T-helper 2 cell treated with Interferon-gamma antibody and Interleukin-4, amounts not matched to agents 5 μg/mL and 100 μg/mL, for 36 hours (primary cell): ENCODE measurements at regions not wholly inside any gene's neighbourhood (a gene's known extent, or its start where the extent isn't known, plus 50 kb on each side); places are given as distances from the start of the nearest gene placed in this dataset.

Source experiments
- DNase-seq: peaks from one replicate; pipeline ENCODE4 v3.0.0; 2021; ENCODE audit warnings: low spot score
- H3K27ac Mint-ChIP-seq: one replicate; pipeline ENCODE4 v1.8.0; 2021; ENCODE audit warnings: mild to moderate bottlenecking, mixed read lengths
- H3K27me3 Mint-ChIP-seq: one replicate; pipeline ENCODE4 v1.8.0; 2021; ENCODE audit warnings: low read depth, mixed read lengths
- H3K36me3 Mint-ChIP-seq: one replicate; pipeline ENCODE4 v1.8.0; 2021; ENCODE audit warnings: low read depth, mixed read lengths
- H3K4me1 Mint-ChIP-seq: one replicate; pipeline ENCODE4 v1.8.0; 2021; ENCODE audit warnings: low read depth, mixed read lengths
- H3K4me3 Mint-ChIP-seq: one replicate; pipeline ENCODE4 v1.8.0; 2022; ENCODE audit warnings: mild to moderate bottlenecking, moderate library complexity, mixed read lengths
- H3K9me3 Mint-ChIP-seq: one replicate; pipeline ENCODE4 v1.8.0; 2021; ENCODE audit warnings: mixed read lengths

DNA sequence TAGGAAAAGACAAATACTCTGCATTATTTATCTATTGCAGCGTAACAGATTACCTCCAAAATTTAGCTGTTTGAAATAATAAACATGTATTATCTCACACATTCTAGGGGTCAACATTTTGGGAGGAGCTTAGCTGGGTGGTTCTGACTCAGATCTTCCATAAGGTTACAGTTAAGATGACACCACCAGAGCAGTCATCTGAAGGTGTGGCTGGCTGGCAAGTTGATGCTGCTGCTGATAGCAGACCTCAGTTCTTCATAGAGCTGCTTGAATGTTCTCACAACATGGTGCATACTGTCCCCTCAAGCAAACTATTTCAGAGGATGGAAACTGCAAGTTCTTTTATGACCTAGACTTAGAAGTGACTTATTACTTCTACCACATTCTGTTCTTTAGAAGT is 146.3 kb upstream of the FSTL4 start:
- Mint-ChIP-seq H3K36me3 (no peaks in the 10 kb centered on the region), H3K27ac (no peak overlapping the region), H3K4me3 (no peak overlapping the region), H3K4me1 (peaks cover 3% of the 10 kb centered on the region), H3K9me3 (no peaks in the 10 kb centered on the region), H3K27me3 (peaks cover 14% of the 10 kb centered on the region)
- DNase-seq, result peak; percentile 19

DNA sequence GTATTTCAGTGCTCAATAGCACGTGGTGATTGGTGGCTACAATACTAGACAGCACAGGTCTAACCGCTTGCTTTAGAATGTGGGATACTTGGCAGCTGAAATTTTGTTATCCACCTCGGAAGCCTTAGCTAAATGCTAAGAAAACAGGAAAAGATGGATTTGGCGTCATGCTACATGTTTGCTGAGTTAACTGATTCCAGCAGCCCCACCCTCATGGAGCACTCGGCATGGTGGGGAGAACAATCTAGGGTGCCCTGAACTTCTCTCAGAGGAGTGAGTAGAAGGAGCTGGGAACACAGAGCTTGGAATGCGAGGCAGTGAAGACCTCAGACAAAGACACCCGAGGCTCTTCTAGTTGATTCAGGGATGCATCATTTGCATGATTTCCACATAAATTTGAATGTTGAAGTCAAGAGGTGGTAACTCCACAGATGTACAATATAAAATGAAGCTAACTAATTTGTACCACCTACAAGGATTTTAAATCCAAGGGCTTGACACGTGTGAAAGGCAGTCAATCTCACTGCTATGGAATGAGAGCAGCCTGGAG is 145.1 kb upstream of the FSTL4 start:
- Mint-ChIP-seq H3K27me3 (peaks cover 14% of the 10 kb centered on the region), H3K36me3 (no peaks in the 10 kb centered on the region), H3K4me3 (no peak overlapping the region), H3K27ac (no peak overlapping the region), H3K4me1 (peaks cover 3% of the 10 kb centered on the region), H3K9me3 (no peaks in the 10 kb centered on the region)
- no peak for DNase-seq

DNA sequence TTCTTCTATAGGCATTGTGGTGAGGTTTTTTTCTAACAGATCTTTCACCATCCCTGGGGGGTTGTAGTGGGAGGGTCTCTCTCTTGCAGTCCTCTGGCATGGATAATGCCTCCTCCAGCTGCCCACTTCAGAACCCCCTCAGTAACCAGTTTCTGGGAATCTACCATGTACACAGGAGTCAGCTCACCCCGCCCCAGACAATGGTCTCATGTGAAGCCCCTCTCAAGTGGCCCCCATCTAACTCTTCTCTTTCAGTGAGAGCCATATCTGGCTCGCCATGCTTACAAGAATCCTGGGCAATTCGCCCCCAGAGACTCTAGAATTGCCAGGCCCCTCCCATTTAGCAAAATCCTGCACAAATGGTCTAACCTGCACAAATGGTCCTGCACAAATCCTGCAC is 144.4 kb upstream of the FSTL4 start:
- peaks cover 3% of the 10 kb centered on the region for H3K4me1 Mint-ChIP-seq
- H3K36me3 Mint-ChIP-seq, result no peaks in the 10 kb centered on the region
- peaks cover 14% of the 10 kb centered on the region for H3K27me3 Mint-ChIP-seq
- no peak overlapping the region for H3K27ac Mint-ChIP-seq
- no peak for DNase-seq
- no peaks in the 10 kb centered on the region for H3K9me3 Mint-ChIP-seq
- no peak overlapping the region for H3K4me3 Mint-ChIP-seq

DNA sequence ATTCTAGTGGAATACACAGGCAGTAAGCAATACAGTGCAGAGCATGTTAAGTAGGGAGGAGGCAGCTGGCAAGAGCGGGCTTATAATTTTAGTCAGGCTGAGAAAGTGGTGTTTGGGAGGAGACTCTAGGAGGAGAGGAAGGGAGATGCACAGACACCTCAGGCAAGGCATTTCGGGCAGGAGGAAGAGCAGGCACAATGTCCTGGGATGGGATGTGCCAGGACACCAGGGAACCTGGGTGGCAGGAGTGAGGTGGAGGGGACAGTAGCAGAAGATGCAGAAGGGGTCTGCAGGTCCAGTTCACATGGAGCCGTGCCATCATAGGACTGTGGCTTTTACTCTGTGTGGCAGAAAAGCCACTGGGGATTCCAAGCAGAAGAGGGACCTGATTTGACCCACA is 143.7 kb upstream of the FSTL4 start:
- Mint-ChIP-seq H3K4me3 (no peak overlapping the region), H3K27ac (no peak overlapping the region), H3K9me3 (no peaks in the 10 kb centered on the region), H3K4me1 (peaks cover 3% of the 10 kb centered on the region), H3K27me3 (peaks cover 14% of the 10 kb centered on the region), H3K36me3 (no peaks in the 10 kb centered on the region)
- DNase-seq, result no peak

DNA sequence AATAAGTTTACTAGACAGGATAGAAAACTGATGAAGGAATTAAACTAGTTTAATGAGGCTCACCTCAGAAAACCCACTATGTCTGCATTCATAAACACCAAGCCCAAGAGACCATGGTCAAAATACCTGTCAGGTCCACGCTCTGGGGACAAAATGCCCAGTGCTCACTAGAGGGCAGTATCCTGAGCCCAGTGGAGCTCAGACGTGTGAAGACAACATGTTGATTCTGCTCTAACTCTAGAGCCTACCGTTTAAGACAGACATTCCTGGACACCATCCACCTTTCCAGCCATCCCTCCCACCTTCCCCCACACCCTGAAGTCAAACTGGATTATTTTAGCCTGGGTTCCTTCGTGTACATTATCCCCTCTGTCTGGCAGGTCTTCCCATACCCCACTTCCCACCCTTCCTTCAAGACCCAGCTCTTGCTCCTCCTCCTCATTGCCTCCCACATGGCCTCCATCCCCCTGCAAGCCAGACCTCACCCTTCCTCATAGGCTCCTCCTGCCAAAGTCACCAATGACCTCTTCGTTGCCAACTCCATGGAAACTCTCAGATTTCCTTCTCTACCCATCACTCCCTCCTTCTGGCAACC is 142.3 kb upstream of the FSTL4 start:
- no peak overlapping the region for H3K27ac Mint-ChIP-seq
- H3K4me3 Mint-ChIP-seq, result no peak overlapping the region
- no peaks in the 10 kb centered on the region for H3K9me3 Mint-ChIP-seq
- peaks cover 14% of the 10 kb centered on the region for H3K27me3 Mint-ChIP-seq
- no peaks in the 10 kb centered on the region for H3K36me3 Mint-ChIP-seq
- peak; percentile 7 for DNase-seq
- H3K4me1 Mint-ChIP-seq, result peaks cover 3% of the 10 kb centered on the region

DNA sequence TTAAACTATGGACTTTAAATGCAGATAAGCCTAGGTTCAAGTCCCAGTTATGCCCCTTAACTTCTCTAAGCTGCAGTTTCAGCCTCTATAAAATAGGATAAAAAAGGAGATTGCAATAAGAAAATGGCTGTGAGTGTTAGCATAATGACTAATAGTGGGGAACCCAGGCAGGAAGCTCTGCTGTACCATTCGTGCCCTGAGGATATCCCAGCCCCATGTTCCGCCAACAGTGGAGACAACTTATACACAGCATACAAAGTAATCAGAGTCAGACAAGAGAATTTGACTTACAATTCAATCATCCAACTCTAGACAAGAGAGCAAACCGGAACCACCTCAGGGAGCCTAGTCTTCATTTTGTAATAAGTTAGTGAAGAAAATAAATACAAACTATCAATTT is 141.5 kb upstream of the FSTL4 start:
- H3K27me3 Mint-ChIP-seq, result peaks cover 14% of the 10 kb centered on the region
- no peaks in the 10 kb centered on the region for H3K9me3 Mint-ChIP-seq
- peaks cover 2% of the 10 kb centered on the region for H3K4me1 Mint-ChIP-seq
- H3K27ac Mint-ChIP-seq, result no peak overlapping the region
- DNase-seq, result no peak
- H3K4me3 Mint-ChIP-seq, result no peak overlapping the region
- H3K36me3 Mint-ChIP-seq, result no peaks in the 10 kb centered on the region

DNA sequence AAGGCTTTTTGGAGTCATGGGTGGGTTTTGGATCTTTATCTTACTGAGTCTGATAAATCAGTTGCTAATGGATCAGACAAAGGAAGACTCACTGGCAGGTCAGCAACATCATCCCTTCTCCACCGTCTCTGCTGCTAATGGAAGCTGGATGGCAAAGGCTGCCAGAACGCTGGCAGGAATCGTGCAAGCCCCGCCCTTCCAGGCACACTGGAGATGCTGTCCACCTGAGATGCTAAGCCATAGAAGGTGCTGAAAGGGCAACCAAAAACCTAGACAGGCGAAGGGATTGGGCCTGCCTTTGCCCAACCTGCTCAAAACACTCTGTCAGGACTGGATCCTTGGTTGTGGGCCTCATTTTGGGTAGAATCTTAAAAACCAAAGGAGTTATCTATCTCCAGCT is 139.5 kb upstream of the FSTL4 start:
- no peak for DNase-seq
- Mint-ChIP-seq H3K4me1 (no peaks in the 10 kb centered on the region), H3K27me3 (peaks cover 11% of the 10 kb centered on the region), H3K36me3 (no peaks in the 10 kb centered on the region), H3K27ac (no peak overlapping the region), H3K4me3 (no peak overlapping the region), H3K9me3 (no peaks in the 10 kb centered on the region)

DNA sequence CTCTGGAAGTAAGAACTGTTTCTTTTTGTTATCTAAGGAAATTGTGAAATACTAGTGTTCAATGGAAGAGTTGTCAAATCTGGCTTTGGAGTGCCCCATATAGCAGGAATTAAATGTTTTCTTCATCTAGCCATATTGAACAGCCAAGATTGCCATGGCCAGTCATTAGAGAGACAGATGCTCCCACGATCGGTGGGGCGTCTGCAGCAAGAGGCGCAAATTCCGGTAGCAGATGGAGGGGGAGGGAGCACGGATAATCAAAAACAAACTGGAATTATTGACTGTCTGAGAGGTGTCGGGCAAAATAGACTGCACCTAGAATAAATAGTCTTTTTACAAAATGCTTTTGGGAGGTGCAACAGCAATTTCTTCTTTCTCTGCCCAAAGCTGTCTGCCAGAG is 139.1 kb upstream of the FSTL4 start:
- no peak for DNase-seq

DNA sequence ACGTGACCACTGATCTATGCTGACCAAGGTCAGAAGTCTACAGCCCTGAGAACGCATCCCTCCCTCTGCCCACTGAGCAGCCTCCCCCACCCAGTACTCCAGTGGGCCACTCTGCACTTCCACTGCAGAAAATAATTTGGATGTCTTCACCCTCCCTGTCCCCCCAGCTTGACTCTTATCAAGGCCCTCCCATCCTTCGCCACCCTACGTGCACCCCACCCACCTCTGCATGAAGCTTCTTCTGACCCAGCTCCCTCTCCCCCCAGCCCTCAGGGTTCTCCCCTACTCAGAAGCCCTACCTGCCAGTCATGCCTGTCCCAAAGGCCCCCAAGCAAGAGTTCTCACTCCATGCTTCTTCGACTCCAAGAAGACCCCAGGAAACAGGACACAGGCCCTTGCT is 138.5 kb upstream of the FSTL4 start:
- H3K9me3 Mint-ChIP-seq, result no peaks in the 10 kb centered on the region
- H3K36me3 Mint-ChIP-seq, result no peaks in the 10 kb centered on the region
- no peak overlapping the region for H3K4me3 Mint-ChIP-seq
- no peak overlapping the region for H3K27ac Mint-ChIP-seq
- no peak for DNase-seq
- H3K27me3 Mint-ChIP-seq, result peaks cover 5% of the 10 kb centered on the region
- H3K4me1 Mint-ChIP-seq, result no peaks in the 10 kb centered on the region

More for the DNA sequence above, 139.1 kb upstream of the FSTL4 start:
- H3K27me3 Mint-ChIP-seq, result peaks cover 8% of the 10 kb centered on the region
- H3K4me3 Mint-ChIP-seq, result no peak overlapping the region
- no peak overlapping the region for H3K27ac Mint-ChIP-seq
- no peaks in the 10 kb centered on the region for H3K4me1 Mint-ChIP-seq
- no peaks in the 10 kb centered on the region for H3K9me3 Mint-ChIP-seq
- H3K36me3 Mint-ChIP-seq, result no peaks in the 10 kb centered on the region

DNA sequence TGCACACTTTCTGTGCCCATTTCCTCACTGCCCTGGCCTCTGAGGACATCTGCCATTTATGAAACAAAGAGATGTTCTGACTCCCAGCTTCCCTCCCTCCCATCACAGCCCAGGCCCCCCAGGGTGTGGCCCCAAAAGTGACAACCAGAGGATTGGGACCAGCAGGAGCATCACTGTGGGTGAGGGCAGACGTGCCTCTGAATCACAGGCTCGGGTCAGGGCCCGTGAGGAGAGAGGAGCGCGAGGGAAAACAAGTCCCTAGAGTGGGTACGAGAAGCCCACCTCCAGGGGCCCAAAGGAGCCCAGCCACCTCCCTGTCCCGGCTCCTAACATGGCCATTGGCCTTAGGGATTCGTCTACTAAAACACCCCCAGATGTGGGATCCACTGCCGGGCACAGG is 138.0 kb upstream of the FSTL4 start:
- DNase-seq, result no peak
- H3K36me3 Mint-ChIP-seq, result no peaks in the 10 kb centered on the region
- no peak overlapping the region for H3K27ac Mint-ChIP-seq
- H3K4me3 Mint-ChIP-seq, result no peak overlapping the region
- H3K27me3 Mint-ChIP-seq, result peaks cover 3% of the 10 kb centered on the region
- H3K4me1 Mint-ChIP-seq, result no peaks in the 10 kb centered on the region
- no peaks in the 10 kb centered on the region for H3K9me3 Mint-ChIP-seq

DNA sequence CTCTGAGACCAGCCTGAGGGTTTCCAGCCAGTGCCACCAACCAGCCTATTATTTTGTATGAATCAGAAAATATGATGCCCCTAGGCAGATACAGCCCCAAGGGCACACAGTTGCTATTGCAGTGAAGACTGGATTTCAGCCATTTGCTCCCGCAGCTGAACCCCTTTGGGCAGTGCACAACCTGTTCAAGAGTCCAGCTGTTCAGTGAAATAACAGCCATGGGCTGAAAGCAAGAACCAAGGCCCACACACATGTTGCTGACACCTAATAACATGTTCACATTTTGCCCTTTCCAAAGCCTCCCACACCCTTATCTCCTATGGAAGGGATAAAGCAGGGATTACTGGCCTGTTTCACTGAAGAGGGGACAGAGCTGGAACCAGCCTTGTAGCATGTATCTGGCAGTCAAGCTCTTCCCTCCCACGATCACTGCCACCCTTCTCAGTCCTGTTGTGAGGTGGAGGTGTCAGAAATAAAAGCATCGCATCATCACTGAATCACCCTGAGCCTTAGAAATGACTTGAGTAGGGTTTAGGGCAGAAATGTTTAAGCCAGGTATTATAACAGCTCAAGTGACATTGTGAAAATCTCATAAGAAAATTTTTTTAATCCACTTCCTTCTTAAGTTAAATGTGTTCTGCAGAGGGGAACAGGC is 137.1 kb upstream of the FSTL4 start:
- no peaks in the 10 kb centered on the region for H3K36me3 Mint-ChIP-seq
- no peak overlapping the region for H3K4me3 Mint-ChIP-seq
- no peaks in the 10 kb centered on the region for H3K4me1 Mint-ChIP-seq
- no peak overlapping the region for H3K27ac Mint-ChIP-seq
- H3K9me3 Mint-ChIP-seq, result no peaks in the 10 kb centered on the region
- H3K27me3 Mint-ChIP-seq, result no peaks in the 10 kb centered on the region
- DNase-seq, result no peak

DNA sequence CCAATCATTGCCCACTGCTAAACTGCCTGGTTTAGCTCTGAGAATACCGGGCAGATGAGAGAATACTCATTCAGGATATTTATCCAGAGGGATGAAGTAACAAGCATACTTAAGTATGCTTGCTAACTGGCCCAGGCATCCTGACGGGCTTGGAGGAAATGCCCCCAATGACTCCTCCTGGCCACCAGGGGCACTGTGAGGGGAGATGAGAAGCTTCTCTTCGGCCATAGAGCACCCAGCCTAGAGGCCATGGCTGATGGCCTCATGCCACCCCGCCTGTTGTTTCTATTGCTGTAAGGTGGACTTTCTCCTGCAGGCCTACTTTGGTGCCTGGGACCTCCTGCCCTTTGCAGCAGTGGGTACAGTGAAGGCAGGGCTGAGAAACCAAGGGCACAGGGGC is 134.5 kb upstream of the FSTL4 start:
- no peak for DNase-seq
- no peak overlapping the region for H3K27ac Mint-ChIP-seq
- H3K27me3 Mint-ChIP-seq, result peaks cover 2% of the 10 kb centered on the region
- H3K9me3 Mint-ChIP-seq, result no peaks in the 10 kb centered on the region
- H3K4me1 Mint-ChIP-seq, result no peaks in the 10 kb centered on the region
- H3K4me3 Mint-ChIP-seq, result no peak overlapping the region
- no peaks in the 10 kb centered on the region for H3K36me3 Mint-ChIP-seq

DNA sequence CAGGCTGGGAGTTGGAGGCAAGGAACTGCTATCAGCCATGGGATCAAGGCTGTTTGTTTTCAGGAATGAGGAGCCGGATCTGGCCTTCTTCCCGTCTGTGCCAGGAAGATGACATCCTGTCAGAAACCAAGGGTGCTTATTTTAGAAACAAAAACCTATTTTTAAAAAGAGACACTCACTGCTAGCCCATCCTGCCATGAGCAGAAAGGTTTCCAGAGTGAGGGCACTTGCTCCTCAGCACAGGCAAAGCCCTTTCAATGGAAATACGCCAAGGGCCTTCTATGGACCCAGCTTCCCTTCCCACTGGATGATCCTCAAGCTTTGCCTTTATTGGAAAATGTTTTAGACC is 132.6 kb upstream of the FSTL4 start:
- no peak for DNase-seq
- Mint-ChIP-seq H3K9me3 (no peaks in the 10 kb centered on the region), H3K4me3 (no peak overlapping the region), H3K27me3 (peaks cover 2% of the 10 kb centered on the region), H3K36me3 (no peaks in the 10 kb centered on the region), H3K4me1 (no peaks in the 10 kb centered on the region), H3K27ac (no peak overlapping the region)

DNA sequence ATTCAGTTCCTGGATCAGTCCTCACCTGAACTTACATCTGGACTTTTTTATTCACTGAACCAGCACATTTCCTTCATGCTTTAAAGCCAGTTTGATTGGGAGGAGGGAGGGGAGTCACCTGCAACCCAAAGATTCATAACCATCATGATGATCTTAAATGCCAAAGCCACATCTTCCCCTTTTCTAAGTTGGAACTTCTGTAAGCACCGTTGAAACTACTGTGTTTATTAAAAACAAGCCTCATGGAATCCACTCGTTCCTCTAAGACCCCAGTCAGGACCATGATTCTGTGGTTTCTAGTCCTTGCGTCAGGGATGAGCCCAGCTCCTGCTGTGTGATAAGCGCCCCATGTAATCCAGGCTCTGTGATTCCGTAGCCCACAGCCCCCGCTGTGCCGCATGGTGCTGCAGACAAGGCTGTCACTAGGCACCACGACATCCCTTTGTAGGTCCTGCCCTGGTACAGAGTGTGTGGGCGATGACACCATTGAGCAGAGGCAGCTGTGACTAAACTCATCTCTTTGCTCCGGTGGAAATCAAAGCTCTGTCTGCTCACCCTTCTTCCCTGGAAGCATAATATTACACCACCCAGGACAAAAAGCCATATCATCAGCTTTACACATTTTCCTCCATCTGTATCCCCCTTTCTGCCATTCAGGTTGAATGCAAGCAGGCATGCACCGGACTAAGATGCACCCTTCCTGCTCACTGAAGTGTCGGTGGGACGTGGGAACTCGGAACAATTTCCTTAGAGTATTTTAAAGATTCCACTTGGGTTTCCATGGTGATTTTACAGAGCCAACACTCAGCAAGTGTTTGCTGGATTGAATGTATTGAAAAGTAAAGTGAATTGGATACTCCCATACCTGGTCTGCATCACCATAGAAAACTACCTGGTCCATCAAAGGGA is 132.0 kb upstream of the FSTL4 start:
- no peak for DNase-seq
- Mint-ChIP-seq H3K36me3 (no peaks in the 10 kb centered on the region), H3K4me3 (no peak overlapping the region), H3K27me3 (peaks cover 2% of the 10 kb centered on the region), H3K9me3 (no peaks in the 10 kb centered on the region), H3K4me1 (no peaks in the 10 kb centered on the region), H3K27ac (no peak overlapping the region)
